ENCODE measurements at regions not wholly inside any gene's neighbourhood (a gene's known extent, or its start where the extent isn't known, plus 50 kb on each side); places are given as distances from the start of the nearest gene placed in this dataset.
"Not testable (repeated sequence)": the region's sequence is repeated elsewhere in the genome, so short reads cannot be mapped to it uniquely, and the experiment has no call there.

DNA sequence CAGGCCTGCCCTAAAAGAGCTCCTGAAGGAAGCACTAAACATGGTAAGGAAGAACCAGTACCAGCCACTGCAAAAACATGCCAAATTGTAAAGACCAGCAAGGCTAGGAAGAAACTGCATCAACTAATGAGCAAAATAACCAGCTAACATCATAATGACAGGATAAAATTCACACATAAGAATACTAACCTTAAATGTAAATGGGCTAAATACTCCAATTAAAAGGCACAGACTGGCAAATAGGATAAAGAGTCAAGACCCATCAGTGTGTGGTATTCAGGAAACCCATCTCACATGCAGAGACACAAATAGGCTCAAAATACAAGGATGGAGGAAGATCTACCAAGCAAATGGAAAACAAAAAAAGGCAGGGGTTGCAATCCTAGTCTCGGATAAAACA lies 147.7 kb upstream of the KYNU start:
- not testable (repeated sequence) for TF ChIP-seq CTCF (IDR thresholded peaks at IDR 0.05); SIN3A (IDR thresholded peaks at IDR 0.05; ENCODE audit: borderline replicate concordance, insufficient read depth, low read depth, low read length); REST (IDR thresholded peaks at IDR 0.05; ENCODE audit: insufficient read depth in 1 of 2, low read depth in 2 of 2, low read length in 1 of 2); POLR2AphosphoS5 (IDR thresholded peaks at IDR 0.05; ENCODE audit: low read depth, low read length)
